Adrenal gland (tissue), 9 donors: ENCODE measurements at regions not wholly inside any gene's neighbourhood (a gene's known extent, or its start where the extent isn't known, plus 50 kb on each side); places are given as distances from the start of the nearest gene placed in this dataset.

Source experiments
- DNase-seq, 7 donors: peaks; one replicate each; pipeline ENCODE4 v3.0.0-alpha.2; 2019 to 2020
- H3K27ac ChIP-seq, 5 donors: fragments of 200-600 bp; sonication (generic) in 4 of 5; 1 replicate in 3 of 5; 2 replicates in 2 of 5; pipeline versions ENCODE4 v1.5.1 to v1.8.0; 2016 to 2020; ENCODE audit warnings: mild to moderate bottlenecking in 1 of 5
- H3K27me3 ChIP-seq: fragments of 200-600 bp; 2 replicates; pipeline ENCODE4 v1.8.0; 2021
- H3K36me3 ChIP-seq, 2 donors: fragments of 200-600 bp; replicated peaks in 1 of 2; 1 replicate in 1 of 2; 2 replicates in 1 of 2; pipeline versions ENCODE4 v1.5.1 to v1.8.0; 2018 to 2022
- H3K4me1 ChIP-seq, 2 donors: fragments of 200-600 bp; replicated peaks in 1 of 2; 1 replicate in 1 of 2; 2 replicates in 1 of 2; pipeline versions ENCODE4 v1.5.1 to v1.8.0; 2018 to 2021
- H3K4me3 ChIP-seq, 4 donors: fragments of 200-600 bp; sonication (generic) in 3 of 4; one replicate each; pipeline ENCODE4 v1.5.1; 2016 to 2018
- H3K9me3 ChIP-seq, 3 donors: fragments of 200-600 bp; sonication (generic) in 1 of 3; replicated peaks in 1 of 3; 1 replicate in 2 of 3; 2 replicates in 1 of 3; pipeline versions ENCODE4 v1.5.1 to v1.8.0; 2016 to 2021
- CTCF ChIP-seq, 6 experiments: fragments of 450-650 bp in 4 of 6; fragments of 200-600 bp in 2 of 6; sonication (generic) in 1 of 6; IDR thresholded peaks; 1 replicate in 5 of 6; 2 replicates in 1 of 6; pipeline versions ENCODE4 v1.5.1 to v1.8.0; 2016 to 2021; ENCODE audit warnings: antibody characterized with exemption in 6 of 6, mild to moderate bottlenecking in 2 of 6, moderate library complexity in 1 of 6
- POLR2A ChIP-seq, 2 donors: fragments of 450-650 bp; IDR thresholded peaks; one replicate each; pipeline ENCODE4 v1.6.1; 2017; ENCODE audit warnings: antibody characterized with exemption in 2 of 2, mild to moderate bottlenecking in 2 of 2, moderate library complexity in 1 of 2
- WGBS, 4 donors: extraction: QIAGEN DNeasy Blood & Tissue Kit in 2 of 4; methylation state at CpG; one replicate each; pipeline versions ENCODE4 v1.1.5 to v1.1.7; 2013 to 2017; 5-methylcytosine and 5-hydroxymethylcytosine counted together
- intact Hi-C, 2 donors: fragments of 100-400 bp; cut with DNase I; formaldehyde crosslinking; loops; one replicate each; pipeline versions ENCODE4 v1.14.1 to v1.15.0; 2022 to 2023
- donor health status: healthy with polysubstance abuse.
- donor health status: Bipolar disorder and iron deficiency.
- donor health status: DM: yes; HTN: yes; CAD: no.
- donor health status: DM: no; HTN: no; CAD: no.
- donor health status: DM: no; HTN: no; CAD: no.

GRCh38 chr2:40611196-40611595 lies 159.3 kb upstream of the SLC8A1 start:
- no peak for DNase-seq
- Histone ChIP-seq H3K36me3 (no peaks in the 10 kb centered on the region), H3K9me3 (no peaks in the 10 kb centered on the region), H3K4me1 (no peaks in the 10 kb centered on the region), H3K4me3 (no peak overlapping the region), H3K27me3 (no peaks in the 10 kb centered on the region), H3K27ac (no peak overlapping the region)
- TF ChIP-seq CTCF (IDR thresholded peaks at IDR 0.05) (no peak), POLR2A (IDR thresholded peaks at IDR 0.05) (no peak)
- intact Hi-C loops = no loop called here
- WGBS, 4 donors = 78 to 89% (median 84%) methylated on average over 4 of the region's 4 CpGs

DNA sequence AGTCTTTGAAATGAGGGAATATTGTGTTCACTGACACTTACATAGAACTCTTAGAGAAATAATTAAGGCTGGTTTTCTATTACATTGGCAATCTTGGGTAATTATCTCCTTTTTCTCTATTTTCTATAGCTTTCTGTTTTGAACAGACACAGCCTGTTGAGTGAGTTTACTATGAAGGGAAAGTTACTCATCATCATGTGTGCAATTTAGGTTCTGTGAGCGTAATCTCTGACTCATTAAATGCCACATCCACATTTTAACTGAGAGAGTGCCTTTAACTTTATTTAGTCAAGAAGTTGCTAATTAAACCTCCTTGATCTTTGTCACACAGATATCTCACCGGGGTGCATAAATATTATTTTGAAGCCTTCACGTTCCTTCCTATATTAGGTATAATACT lies 174.0 kb upstream of the SLC8A1 start:
- H3K9me3 ChIP-seq = no peaks in the 10 kb centered on the region
- no peaks in the 10 kb centered on the region for H3K36me3 ChIP-seq
- H3K4me3 ChIP-seq = no peak overlapping the region
- H3K27me3 ChIP-seq = no peaks in the 10 kb centered on the region
- no peak for TF ChIP-seq POLR2A (IDR thresholded peaks at IDR 0.05)
- no peak for TF ChIP-seq CTCF (IDR thresholded peaks at IDR 0.05)
- WGBS, 4 donors = 74 to 87% (median 84%) methylated on average over 3 of the region's 3 CpGs
- no peak overlapping the region for H3K27ac ChIP-seq
- no peak for DNase-seq
- no peaks in the 10 kb centered on the region for H3K4me1 ChIP-seq
- intact Hi-C loops = no loop called here

DNA sequence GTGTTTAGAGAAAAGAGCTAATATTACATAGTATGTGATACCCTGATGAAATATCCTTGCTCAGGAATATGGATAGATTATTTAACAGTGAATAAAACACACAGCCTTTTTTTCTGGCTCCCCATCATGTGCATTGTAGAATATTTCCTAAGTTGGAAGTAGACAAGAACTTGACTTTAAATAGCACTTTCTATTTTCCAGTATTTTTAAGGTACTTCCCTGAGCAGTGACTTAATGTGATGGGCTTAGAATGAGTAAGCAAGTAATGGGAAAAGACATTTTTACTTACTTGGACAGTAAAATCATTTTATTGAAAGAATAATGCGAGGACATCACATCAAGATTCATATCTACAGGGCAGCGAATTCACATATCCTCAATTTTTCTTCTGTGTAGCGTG lies 176.7 kb upstream of the SLC8A1 start:
- H3K4me1 ChIP-seq = no peaks in the 10 kb centered on the region
- no peaks in the 10 kb centered on the region for H3K36me3 ChIP-seq
- H3K27ac ChIP-seq = no peak overlapping the region
- intact Hi-C loops = no loop called here
- no peaks in the 10 kb centered on the region for H3K27me3 ChIP-seq
- 60 to 66% (median 61%) methylated on average over 3 of the region's 3 CpGs for WGBS, 4 donors
- H3K9me3 ChIP-seq = no peaks in the 10 kb centered on the region
- TF ChIP-seq POLR2A (IDR thresholded peaks at IDR 0.05) (no peak), CTCF (IDR thresholded peaks at IDR 0.05) (no peak)
- no peak overlapping the region for H3K4me3 ChIP-seq
- DNase-seq = no peak

GRCh38 chr2:40629768-40630434 lies 178.0 kb upstream of the SLC8A1 start:
- intact Hi-C loops = no loop called here
- DNase-seq = no peak
- no peak overlapping the region for H3K4me3 ChIP-seq
- TF ChIP-seq POLR2A (IDR thresholded peaks at IDR 0.05) (no peak), CTCF (IDR thresholded peaks at IDR 0.05) (no peak)
- H3K27me3 ChIP-seq = no peaks in the 10 kb centered on the region
- H3K36me3 ChIP-seq = no peaks in the 10 kb centered on the region
- WGBS, 4 donors = 63 to 79% (median 75%) methylated on average over 4 of the region's 4 CpGs
- H3K27ac ChIP-seq = no peak overlapping the region
- no peaks in the 10 kb centered on the region for H3K4me1 ChIP-seq
- H3K9me3 ChIP-seq = no peaks in the 10 kb centered on the region
